Upper lobe of left lung (tissue), 4 donors: ENCODE measurements at regions not wholly inside any gene's neighbourhood (a gene's known extent, or its start where the extent isn't known, plus 50 kb on each side); places are given as distances from the start of the nearest gene placed in this dataset.

ENCODE experiments used
- CTCF ChIP-seq, 6 experiments: fragments of 450-650 bp in 4 of 6; fragments of 200-600 bp in 2 of 6; sonication (generic) in 2 of 6; IDR thresholded peaks; one replicate each; pipeline ENCODE4 v1.5.1; 2016 to 2019; ENCODE audit warnings: antibody characterized with exemption in 6 of 6
- EP300 ChIP-seq, 4 donors: sonication (generic); formaldehyde crosslinking; IDR thresholded peaks; one replicate each; pipeline ENCODE4 v1.5.1; 2017; ENCODE audit warnings: antibody characterized with exemption in 4 of 4, control low read depth in 2 of 4
- POLR2A ChIP-seq, 4 donors: fragments of 450-650 bp; IDR thresholded peaks; one replicate each; pipeline ENCODE4 v1.5.1; 2016 to 2017; ENCODE audit warnings: antibody characterized with exemption in 4 of 4, mild to moderate bottlenecking in 2 of 4
- POLR2AphosphoS5 ChIP-seq, 2 donors: sonication (generic); formaldehyde crosslinking; IDR thresholded peaks; one replicate each; pipeline ENCODE4 v1.5.1; 2017; ENCODE audit warnings: antibody characterized with exemption in 2 of 2

GRCh38 chr5:8875722-8876121 is 670.2 kb downstream of the SEMA5A start:
- TF ChIP-seq CTCF (IDR thresholded peaks at IDR 0.05) = no peak
- TF ChIP-seq POLR2AphosphoS5 (IDR thresholded peaks at IDR 0.05) = no peak
- no peak for TF ChIP-seq EP300 (IDR thresholded peaks at IDR 0.05)
- no peak for TF ChIP-seq POLR2A (IDR thresholded peaks at IDR 0.05)
